ENCODE measurements at regions not wholly inside any gene's neighbourhood (a gene's known extent, or its start where the extent isn't known, plus 50 kb on each side); places are given as distances from the start of the nearest gene placed in this dataset.

DNA sequence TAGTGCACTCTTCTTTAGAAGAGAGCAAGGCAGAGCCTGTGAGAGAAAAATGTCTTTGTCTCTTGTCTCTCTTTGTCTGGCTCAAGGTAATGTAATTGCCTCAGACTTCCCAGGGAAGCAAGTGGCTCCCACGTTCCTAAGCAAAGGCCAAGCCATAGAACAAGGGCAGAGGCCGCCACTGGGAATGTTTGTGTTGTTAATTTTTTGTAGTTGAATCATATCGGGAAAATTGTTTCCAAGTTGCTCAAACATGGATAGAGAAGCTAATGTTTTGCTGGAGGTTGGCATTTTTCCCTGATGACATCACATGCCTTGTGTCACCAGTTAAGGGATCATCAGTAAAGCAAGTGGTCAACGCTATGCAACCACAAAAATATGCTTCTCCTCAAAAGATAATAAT lies 211.5 kb upstream of the FOXA2 start (continued):
- no peak for TF ChIP-seq TAF7 (tag; IDR thresholded peaks at IDR 0.05)
- TF ChIP-seq ZNF695 (CRISPR knock-in tag; IDR thresholded peaks at IDR 0.05): no peak
- no peak for TF ChIP-seq GABPB2 (CRISPR knock-in tag; conservative IDR thresholded peaks at IDR 0.05)
- TF ChIP-seq CBFA2T3 (IDR thresholded peaks at IDR 0.05): no peak
- TF ChIP-seq KLF6 (CRISPR knock-in tag; IDR thresholded peaks at IDR 0.05; ENCODE audit: borderline replicate concordance): no peak
- no peak for TF ChIP-seq NR2F6 (CRISPR knock-in tag; IDR thresholded peaks at IDR 0.05)
- TF ChIP-seq LARP7 (IDR thresholded peaks at IDR 0.05): no peak
- TF ChIP-seq, protein P1, sequence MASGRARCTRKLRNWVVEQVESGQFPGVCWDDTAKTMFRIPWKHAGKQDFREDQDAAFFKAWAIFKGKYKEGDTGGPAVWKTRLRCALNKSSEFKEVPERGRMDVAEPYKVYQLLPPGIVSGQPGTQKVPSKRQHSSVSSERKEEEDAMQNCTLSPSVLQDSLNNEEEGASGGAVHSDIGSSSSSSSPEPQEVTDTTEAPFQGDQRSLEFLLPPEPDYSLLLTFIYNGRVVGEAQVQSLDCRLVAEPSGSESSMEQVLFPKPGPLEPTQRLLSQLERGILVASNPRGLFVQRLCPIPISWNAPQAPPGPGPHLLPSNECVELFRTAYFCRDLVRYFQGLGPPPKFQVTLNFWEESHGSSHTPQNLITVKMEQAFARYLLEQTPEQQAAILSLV (tag; IDR thresholded peaks at IDR 0.05): no peak

DNA sequence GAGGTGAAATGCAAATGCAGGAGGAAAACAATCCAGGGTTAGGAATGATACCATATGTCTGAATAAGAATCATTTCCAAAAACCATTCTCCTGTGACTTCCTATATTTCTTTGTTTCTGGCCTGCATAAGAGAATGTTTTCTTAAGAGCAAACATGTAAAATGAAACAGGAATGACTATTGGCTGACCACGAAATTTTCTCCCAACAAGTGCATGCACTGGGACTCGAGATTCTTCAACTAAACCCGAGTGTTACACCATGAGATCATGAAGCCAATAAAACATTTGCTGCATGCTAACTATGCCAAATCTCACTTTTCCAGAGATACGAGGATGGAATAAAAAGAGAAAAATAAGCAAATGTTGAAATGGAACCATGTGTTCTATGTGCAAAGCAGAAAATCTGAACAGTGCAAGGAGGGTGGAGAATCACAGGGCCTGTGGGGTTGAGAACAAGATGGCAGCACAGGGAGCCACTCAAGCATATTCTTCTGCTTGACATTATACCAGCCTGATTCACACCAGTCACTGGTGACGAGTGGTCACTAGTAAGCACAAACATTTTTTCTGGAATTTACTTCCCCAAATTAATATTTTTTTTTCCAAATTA lies 212.2 kb upstream of the FOXA2 start:
- H3K9me1 ChIP-seq (ENCODE audit: control insufficient read depth, insufficient read depth, low read length): no peaks in the 10 kb centered on the region
- in situ Hi-C loops (cut with MboI): no loop called here
- TF ChIP-seq, protein P2, sequence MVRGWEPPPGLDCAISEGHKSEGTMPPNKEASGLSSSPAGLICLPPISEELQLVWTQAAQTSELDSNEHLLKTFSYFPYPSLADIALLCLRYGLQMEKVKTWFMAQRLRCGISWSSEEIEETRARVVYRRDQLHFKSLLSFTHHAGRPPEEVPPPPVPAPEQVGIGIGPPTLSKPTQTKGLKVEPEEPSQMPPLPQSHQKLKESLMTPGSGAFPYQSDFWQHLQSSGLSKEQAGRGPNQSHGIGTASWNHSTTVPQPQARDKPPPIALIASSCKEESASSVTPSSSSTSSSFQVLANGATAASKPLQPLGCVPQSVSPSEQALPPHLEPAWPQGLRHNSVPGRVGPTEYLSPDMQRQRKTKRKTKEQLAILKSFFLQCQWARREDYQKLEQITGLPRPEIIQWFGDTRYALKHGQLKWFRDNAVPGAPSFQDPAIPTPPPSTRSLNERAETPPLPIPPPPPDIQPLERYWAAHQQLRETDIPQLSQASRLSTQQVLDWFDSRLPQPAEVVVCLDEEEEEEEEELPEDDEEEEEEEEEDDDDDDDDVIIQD (CRISPR knock-in tag; IDR thresholded peaks at IDR 0.05): no peak
- TF ChIP-seq, protein P3, sequence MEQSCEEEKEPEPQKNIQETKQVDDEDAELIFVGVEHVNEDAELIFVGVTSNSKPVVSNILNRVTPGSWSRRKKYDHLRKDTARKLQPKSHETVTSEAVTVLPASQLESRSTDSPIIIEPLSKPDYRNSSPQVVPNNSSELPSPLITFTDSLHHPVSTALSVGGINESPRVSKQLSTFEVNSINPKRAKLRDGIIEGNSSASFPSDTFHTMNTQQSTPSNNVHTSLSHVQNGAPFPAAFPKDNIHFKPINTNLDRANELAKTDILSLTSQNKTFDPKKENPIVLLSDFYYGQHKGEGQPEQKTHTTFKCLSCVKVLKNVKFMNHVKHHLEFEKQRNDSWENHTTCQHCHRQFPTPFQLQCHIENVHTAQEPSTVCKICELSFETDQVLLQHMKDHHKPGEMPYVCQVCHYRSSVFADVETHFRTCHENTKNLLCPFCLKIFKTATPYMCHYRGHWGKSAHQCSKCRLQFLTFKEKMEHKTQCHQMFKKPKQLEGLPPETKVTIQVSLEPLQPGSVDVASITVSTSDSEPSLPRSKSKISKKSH (CRISPR knock-in tag; IDR thresholded peaks at IDR 0.05): no peak
- TF ChIP-seq, protein P4, sequence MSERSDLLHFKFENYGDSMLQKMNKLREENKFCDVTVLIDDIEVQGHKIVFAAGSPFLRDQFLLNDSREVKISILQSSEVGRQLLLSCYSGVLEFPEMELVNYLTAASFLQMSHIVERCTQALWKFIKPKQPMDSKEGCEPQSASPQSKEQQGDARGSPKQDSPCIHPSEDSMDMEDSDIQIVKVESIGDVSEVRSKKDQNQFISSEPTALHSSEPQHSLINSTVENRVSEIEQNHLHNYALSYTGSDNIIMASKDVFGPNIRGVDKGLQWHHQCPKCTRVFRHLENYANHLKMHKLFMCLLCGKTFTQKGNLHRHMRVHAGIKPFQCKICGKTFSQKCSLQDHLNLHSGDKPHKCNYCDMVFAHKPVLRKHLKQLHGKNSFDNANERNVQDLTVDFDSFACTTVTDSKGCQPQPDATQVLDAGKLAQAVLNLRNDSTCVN (CRISPR knock-in tag; IDR thresholded peaks at IDR 0.05): no peak

More for the DNA sequence above, 212.2 kb upstream of the FOXA2 start:
- H3K27me3 ChIP-seq (ENCODE audit: control insufficient read depth in 2 of 2, insufficient read depth in 2 of 2, low read length in 2 of 2): peaks cover 0 to 14% of the 10 kb centered on the region in 2 experiments; a peak in 3 of 5 replicates
- no TSS peak for BruUV-seq (replicated peaks)
- no peaks in the 10 kb centered on the region for H3K9me3 ChIP-seq (replicated peaks; ENCODE audit: control insufficient read depth, insufficient read depth, low read depth, low read length)
- DNase-seq (ENCODE audit: extremely low read depth in 1 of 4, low spot score in 3 of 4): no peak
- intact Hi-C loops (cut with micrococcal nuclease): no loop called here
- no peak for ATAC-seq
- no peaks in the 10 kb centered on the region for H3K4me1 ChIP-seq (replicated peaks in 1 of 2; ENCODE audit: control insufficient read depth in 2 of 2, insufficient read depth in 2 of 2, low read length in 2 of 2)
- H3K36me3 ChIP-seq (ENCODE audit: control insufficient read depth, insufficient read depth, low read length): no peaks in the 10 kb centered on the region
- CTCF ChIA-PET (ENCODE audit: low intra/inter-chr PET ratio): no interaction called here
- no peaks in the 10 kb centered on the region for H3K79me2 ChIP-seq (ENCODE audit: control insufficient read depth, insufficient read depth, low read length)
- H3K9ac ChIP-seq (ENCODE audit: insufficient read depth in 1 of 2, low read depth in 2 of 2, low read length in 2 of 2): no peak overlapping the region
- no peaks in the 10 kb centered on the region for H4K20me1 ChIP-seq (replicated peaks; ENCODE audit: control insufficient read depth, insufficient read depth, low read length)
- 0% methylated on average over 5 of the region's 5 CpGs for WGBS (ENCODE audit: insufficient coverage, low coverage, missing lambda C conversion rate)
- H3K4me3 ChIP-seq: no peak overlapping the region
- no peak overlapping the region for H3K27ac ChIP-seq (ENCODE audit: extremely low read depth, low read depth, low read length)
- H2AFZ ChIP-seq (ENCODE audit: low read depth, low read length): no peak overlapping the region
- POLR2A ChIA-PET: no interaction called here
- no peak overlapping the region for H3K4me2 ChIP-seq (ENCODE audit: insufficient read depth, low read length)
- FAIRE-seq: no peak

All from K562 (cell line).